Skeletal muscle satellite cell (primary cell): ENCODE measurements at regions not wholly inside any gene's neighbourhood (a gene's known extent, or its start where the extent isn't known, plus 50 kb on each side); places are given as distances from the start of the nearest gene placed in this dataset.
A peak's percentile ranks its signal among the peaks of the same experiment; 100 is the strongest.

Source experiments
- H3K27me3 ChIP-seq: 2 replicates; pipeline ENCODE4 v1.7.0; 2013; ENCODE audit warnings: low read length; ENCODE audit not compliant: control insufficient read depth, insufficient read depth
- H3K36me3 ChIP-seq: 2 replicates; pipeline ENCODE4 v1.7.0; 2013; ENCODE audit warnings: mild to moderate bottlenecking, control low read depth, low read length; ENCODE audit not compliant: insufficient read depth
- H3K4me1 ChIP-seq: 2 replicates; pipeline ENCODE4 v1.7.0; 2013; ENCODE audit warnings: low read length; ENCODE audit not compliant: control insufficient read depth, insufficient read depth
- H3K4me2 ChIP-seq: 2 replicates; pipeline ENCODE4 v1.7.0; 2013; ENCODE audit warnings: mild to moderate bottlenecking, low read length
- H3K4me3 ChIP-seq: 2 replicates; pipeline ENCODE4 v1.7.0; 2013; ENCODE audit warnings: low read length
- H3K9ac ChIP-seq: 2 replicates; pipeline ENCODE4 v1.7.0; 2013; ENCODE audit warnings: mild to moderate bottlenecking, low read depth, low read length, moderate library complexity
- H3K9me3 ChIP-seq: replicated peaks from 2 replicates; pipeline ENCODE4 v1.7.0; 2013; ENCODE audit warnings: mild to moderate bottlenecking, control low read depth, low read length

DNA sequence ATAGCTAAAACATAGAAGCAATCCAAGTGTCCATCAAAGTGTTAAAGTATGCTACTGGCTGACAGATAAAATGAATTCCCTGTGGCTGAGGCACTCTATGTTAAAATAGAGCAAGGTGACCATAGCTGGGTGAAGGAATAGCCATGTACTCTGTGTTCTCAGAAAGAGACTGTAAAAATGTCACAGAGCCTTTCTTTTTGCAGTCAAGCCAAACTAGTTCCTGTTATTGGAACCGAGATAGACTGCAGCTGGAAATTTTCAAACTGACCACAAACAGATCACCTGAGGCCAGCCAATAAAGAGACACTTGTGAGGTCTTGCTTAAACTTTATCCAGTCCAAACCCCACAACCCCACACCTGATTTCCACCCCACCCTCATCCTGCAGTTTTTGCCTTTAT lies 422.8 kb upstream of the NAALADL2 start:
- Histone ChIP-seq H3K36me3 (no peaks in the 10 kb centered on the region), H3K9me3 (no peaks in the 10 kb centered on the region), H3K27me3 (no peaks in the 10 kb centered on the region), H3K4me3 (no peak overlapping the region), H3K9ac (no peak overlapping the region), H3K4me1 (peaks cover 14% of the 10 kb centered on the region), H3K4me2 (no peak overlapping the region)

DNA sequence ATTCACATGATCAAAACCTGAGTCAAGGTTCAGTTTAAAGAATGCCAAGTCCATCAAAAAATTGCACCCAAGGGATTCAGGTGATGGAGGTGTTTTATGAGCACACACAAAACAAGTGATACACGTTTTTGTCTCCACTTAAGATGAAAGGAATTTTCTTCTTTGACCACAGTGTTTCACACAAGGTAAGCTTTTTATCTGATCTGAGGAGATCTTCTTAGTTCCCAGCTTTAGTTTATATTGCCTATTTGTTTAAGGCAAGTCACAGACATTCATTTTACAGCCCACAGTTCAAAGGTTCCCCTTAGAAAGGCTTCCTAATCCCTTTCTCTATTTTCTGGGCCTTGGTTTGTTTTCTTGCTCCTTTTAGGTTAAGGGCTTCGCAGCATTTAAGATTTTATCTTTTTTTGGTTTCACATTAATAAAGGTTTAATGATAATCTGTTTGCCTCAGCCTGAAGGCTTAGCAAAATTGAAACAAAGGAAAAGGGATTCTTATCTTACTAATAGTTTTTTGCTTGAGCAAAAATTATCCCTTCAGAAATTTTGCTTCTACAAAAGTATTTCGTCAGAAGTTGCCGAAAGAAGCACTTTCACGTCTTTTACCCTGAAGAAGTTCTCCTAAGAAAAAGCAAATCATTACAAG lies 420.5 kb upstream of the NAALADL2 start:
- peak overlapping the region; percentile 97 for H3K9ac ChIP-seq
- peak overlapping the region; percentile 86 for H3K4me2 ChIP-seq
- no peaks in the 10 kb centered on the region for H3K36me3 ChIP-seq
- peaks cover 26% of the 10 kb centered on the region for H3K4me1 ChIP-seq
- H3K27me3 ChIP-seq, result no peaks in the 10 kb centered on the region
- peak overlapping the region; percentile 63 for H3K4me3 ChIP-seq
- no peaks in the 10 kb centered on the region for H3K9me3 ChIP-seq

DNA sequence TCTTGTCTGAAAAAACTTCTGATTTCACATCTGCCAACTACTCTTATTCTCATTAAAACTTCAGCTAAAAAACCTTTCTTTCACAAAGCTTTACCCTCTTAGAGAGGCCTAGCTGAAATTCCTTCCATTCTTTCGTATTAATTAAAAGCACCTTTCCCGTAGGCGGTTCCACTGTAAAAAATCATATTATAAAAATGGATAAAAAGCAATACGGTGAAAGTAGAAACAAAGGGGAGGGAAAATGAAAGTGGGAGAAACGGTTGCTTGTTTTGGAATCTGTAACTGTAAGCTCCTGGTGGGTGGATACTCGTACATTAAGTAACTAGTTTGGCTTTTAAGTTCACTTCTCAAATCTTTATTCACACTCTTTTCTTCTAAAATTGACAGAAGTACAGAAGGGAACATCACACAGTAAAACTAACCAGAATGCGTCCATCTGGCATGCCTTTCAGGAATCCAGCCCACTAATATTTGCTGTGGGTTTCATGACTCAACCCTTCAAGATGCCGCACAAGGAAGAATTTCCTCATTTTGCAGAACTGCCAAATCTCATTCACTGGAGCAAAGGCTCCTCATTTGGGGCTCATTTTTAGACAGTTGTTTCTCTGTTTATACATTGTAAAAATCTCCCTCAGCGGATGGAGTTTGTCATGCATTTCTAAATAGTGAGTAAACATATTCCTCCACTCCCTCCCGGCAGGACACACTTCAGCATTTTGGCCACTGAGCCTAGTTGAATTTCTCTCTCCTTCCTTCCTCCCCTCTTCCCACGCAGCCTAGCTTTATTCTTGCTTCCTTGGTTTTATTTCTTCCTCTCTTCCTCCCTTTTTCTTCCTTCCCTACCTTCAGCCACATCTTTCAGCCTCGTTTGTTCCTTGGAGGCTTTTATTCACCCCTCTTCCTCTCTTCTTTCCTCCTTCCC lies 419.5 kb upstream of the NAALADL2 start:
- peaks cover 26% of the 10 kb centered on the region for H3K4me1 ChIP-seq
- H3K27me3 ChIP-seq, result no peaks in the 10 kb centered on the region
- H3K4me3 ChIP-seq, result peak overlapping the region; percentile 89
- peak overlapping the region; percentile 97 for H3K9ac ChIP-seq
- no peaks in the 10 kb centered on the region for H3K9me3 ChIP-seq
- peak overlapping the region; percentile 86 for H3K4me2 ChIP-seq
- H3K36me3 ChIP-seq, result no peaks in the 10 kb centered on the region

DNA sequence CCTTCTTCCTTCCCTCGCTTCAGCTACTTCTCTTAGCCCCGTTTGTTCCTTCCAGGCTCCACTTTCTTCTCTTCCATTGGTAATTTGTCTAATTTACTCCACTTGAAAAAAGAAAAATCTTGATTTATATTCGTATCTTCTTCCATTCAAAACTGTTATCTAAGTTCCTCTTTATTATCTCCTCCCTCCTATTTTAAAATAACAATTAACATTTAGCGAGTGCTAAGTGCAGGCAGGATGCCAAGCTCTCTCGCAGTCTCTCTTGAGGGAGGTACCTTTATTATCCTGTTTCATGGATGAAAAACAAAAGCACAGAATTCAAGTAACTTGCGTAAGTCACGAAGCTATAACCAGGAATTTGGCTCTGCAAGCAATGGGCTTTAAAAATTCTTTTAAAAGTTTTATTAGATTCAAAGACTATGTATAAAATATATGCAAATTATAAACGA lies 418.9 kb upstream of the NAALADL2 start:
- H3K4me2 ChIP-seq, result peak overlapping the region; percentile 86
- no peaks in the 10 kb centered on the region for H3K36me3 ChIP-seq
- peaks cover 26% of the 10 kb centered on the region for H3K4me1 ChIP-seq
- H3K9me3 ChIP-seq, result no peaks in the 10 kb centered on the region
- peak overlapping the region; percentile 89 for H3K4me3 ChIP-seq
- H3K9ac ChIP-seq, result peak overlapping the region; percentile 97
- no peaks in the 10 kb centered on the region for H3K27me3 ChIP-seq

DNA sequence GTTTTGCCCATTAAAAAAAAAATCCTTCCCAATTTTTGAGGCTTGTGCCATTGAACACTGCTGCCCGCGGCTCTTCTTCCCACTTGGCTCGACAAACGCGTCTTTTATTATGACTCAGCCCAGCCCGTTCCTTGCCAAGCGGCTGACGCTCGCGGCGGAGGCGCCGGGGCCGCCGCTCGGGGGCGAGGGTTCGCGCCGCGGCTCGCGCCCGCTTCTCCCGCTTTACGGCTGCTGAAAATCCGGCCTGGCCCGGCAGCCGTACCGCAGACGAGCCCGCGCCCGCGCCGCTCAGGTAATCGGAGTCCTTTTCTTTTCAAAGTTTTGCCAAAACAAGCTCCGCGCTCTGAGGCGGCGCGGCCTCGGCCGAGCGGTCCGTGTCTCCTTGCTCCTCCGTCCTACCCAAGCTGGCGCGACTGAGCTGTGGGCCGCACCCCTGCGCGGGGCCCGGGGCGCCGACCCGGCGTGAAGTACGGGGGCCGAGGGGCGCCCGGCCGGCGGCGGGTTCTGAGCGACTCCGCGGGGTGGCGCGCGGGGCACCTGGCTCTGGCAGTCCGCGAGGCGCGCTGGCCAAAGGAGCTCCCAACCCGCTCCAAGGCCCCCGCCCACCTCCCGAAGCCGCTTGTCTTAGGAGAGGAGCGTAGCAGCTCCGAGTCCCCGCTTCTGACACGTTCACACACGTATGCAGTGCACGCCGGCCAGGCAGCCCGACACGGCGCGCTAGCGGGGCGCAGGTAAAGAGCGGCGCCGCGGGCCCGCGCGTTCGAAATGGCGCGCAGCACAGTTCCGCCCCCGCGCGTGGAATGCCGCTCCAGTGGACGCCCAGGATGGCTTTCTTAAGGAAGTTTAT lies 418.2 kb upstream of the NAALADL2 start:
- peak overlapping the region; percentile 86 for H3K4me2 ChIP-seq
- no peaks in the 10 kb centered on the region for H3K36me3 ChIP-seq
- H3K4me3 ChIP-seq, result peak overlapping the region; percentile 89
- H3K27me3 ChIP-seq, result no peaks in the 10 kb centered on the region
- no peaks in the 10 kb centered on the region for H3K9me3 ChIP-seq
- H3K9ac ChIP-seq, result peak overlapping the region; percentile 97
- H3K4me1 ChIP-seq, result peaks cover 26% of the 10 kb centered on the region

DNA sequence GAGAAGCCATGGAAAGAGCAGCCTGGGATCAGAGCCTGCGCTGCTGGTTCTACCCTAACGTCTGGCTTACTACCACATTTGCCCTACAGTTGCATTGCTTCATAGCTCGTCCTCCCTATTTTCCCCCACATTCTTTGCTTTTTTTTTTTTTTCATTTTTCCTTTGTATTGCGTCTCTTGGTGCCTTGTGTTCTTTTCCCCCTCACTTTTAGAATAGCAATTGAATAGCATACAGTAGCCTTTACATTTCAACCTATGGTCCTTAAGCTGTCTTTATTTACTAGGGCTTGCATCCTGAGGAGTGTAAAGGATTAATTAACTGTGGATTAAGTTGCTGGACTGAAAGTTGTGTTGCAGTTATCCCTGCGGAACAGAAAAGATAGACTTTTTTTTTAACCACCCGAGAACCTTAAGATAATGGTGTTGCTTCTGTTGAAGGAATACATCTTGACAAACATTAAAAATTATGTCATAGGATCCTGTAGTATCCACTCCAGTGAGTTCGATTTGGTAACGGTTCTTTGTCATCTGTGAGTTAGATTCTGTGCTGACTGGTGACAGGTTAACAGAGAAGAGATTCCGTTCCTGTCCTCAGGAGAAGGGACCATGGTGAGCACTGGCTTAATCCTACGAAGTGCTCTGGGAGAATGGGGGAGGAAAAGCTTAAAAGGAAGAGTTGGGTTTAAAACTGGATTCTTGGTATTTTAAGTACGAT lies 417.4 kb upstream of the NAALADL2 start:
- peak overlapping the region; percentile 86 for H3K4me2 ChIP-seq
- H3K4me3 ChIP-seq, result peak overlapping the region; percentile 89
- H3K9ac ChIP-seq, result peak overlapping the region; percentile 97
- H3K4me1 ChIP-seq, result peaks cover 26% of the 10 kb centered on the region
- no peaks in the 10 kb centered on the region for H3K27me3 ChIP-seq
- H3K36me3 ChIP-seq, result no peaks in the 10 kb centered on the region
- H3K9me3 ChIP-seq, result no peaks in the 10 kb centered on the region

DNA sequence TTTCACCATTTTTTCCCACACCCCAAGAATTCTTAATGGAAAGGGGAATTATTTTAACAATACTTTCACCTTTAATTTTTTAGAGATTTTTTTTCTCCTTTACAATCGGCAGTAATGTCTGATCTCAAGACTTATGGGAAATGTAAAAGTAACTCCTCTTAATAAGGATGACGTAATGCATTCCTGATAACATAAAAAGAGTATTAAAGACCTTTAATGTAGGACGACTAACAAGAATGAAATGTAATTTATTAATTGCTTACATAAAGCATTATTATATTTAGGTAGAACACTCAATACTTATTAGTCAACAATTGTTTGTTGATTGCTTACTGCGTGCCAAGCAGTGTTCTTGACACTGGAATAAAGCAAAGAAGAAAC lies 416.8 kb upstream of the NAALADL2 start:
- Histone ChIP-seq H3K4me2 (peak overlapping the region; percentile 86), H3K4me1 (peaks cover 26% of the 10 kb centered on the region), H3K9me3 (no peaks in the 10 kb centered on the region), H3K36me3 (no peaks in the 10 kb centered on the region), H3K27me3 (no peaks in the 10 kb centered on the region), H3K9ac (peak overlapping the region; percentile 97), H3K4me3 (peak overlapping the region; percentile 89)

DNA sequence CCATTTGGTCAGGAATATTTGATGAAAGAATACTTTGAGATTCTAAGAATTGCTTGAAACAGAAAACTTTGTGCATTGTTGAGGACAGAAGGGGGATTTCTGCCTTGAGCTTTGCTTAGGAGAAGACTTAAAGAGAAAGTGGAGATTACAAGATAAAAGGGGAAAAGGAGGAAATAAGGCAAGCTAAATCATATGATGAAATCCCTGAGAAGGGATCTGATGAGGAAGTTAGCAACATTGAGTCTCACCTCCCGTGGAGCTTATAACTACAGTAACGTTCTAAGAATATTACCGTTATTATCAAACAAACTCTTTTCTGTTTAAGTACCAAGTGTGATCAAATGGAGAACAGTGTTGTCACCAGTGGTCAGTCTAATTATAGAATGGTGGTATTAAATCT lies 414.7 kb upstream of the NAALADL2 start:
- no peak overlapping the region for H3K4me2 ChIP-seq
- no peaks in the 10 kb centered on the region for H3K9me3 ChIP-seq
- H3K4me3 ChIP-seq, result no peak overlapping the region
- H3K27me3 ChIP-seq, result no peaks in the 10 kb centered on the region
- no peak overlapping the region for H3K9ac ChIP-seq
- H3K36me3 ChIP-seq, result no peaks in the 10 kb centered on the region
- H3K4me1 ChIP-seq, result peaks cover 15% of the 10 kb centered on the region

DNA sequence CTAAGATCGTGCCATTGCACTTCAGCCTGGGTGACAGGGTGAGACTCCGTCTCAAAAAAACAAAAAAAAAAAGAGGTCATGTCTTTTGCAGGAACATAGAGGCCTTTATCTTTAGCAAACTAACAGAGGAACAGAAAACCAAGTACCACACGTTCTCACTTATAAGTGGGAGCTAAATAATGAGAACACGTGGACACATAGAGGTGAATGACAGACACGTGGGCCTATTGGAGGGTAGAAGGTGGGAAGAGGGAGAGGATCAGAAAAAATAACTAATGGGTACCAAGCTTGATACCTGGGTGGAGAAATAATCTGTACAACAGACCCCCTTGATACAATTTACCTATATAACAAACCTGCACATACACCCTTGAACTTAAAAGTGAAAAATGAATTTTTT lies 401.4 kb upstream of the NAALADL2 start:
- Histone ChIP-seq H3K4me1 (no peaks in the 10 kb centered on the region), H3K4me2 (no peak overlapping the region), H3K36me3 (no peaks in the 10 kb centered on the region), H3K9ac (no peak overlapping the region), H3K27me3 (no peaks in the 10 kb centered on the region), H3K9me3 (no peaks in the 10 kb centered on the region), H3K4me3 (no peak overlapping the region)

DNA sequence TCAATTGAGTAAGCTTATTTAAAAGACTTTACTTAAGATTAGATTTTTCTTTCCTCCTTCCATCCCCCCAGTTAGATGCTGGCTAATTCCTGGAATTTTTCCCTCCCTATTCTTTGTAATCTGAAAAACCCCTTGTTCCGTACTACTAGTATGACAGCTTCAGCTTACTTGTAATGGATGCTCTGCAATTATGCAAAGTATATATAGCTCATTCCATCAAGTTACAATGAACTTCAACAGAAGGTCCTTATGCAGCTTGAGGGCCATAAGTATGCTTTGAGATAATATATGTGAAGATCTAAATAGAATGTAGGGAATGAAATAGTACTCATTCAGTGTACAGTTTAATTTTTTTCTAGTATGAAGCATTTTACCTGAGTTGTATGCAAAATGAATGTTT lies 398.3 kb upstream of the NAALADL2 start:
- Histone ChIP-seq H3K9me3 (no peaks in the 10 kb centered on the region), H3K9ac (no peak overlapping the region), H3K36me3 (no peaks in the 10 kb centered on the region), H3K4me3 (no peak overlapping the region), H3K4me2 (no peak overlapping the region), H3K4me1 (no peaks in the 10 kb centered on the region), H3K27me3 (no peaks in the 10 kb centered on the region)

DNA sequence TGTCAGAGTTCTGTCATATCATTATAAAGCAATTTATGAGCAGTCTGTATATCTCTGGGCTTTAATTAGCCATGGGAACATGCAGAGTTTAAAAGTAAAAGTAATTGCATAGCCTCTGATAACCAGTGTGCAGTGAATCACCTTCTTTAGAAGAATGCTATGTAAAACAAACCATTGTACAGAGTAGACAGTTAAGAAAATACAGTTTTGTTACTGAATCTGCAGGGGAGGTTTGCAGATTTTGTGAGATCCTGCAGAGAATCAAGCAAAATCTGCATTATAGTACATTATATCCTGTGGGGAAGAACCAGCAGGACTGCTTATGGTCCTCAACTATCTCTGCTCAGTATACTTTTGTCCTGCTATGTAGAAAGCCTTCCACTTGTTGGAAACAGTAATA lies 396.2 kb upstream of the NAALADL2 start:
- no peak overlapping the region for H3K9ac ChIP-seq
- no peaks in the 10 kb centered on the region for H3K9me3 ChIP-seq
- H3K27me3 ChIP-seq, result no peaks in the 10 kb centered on the region
- no peak overlapping the region for H3K4me2 ChIP-seq
- no peak overlapping the region for H3K4me3 ChIP-seq
- H3K4me1 ChIP-seq, result no peaks in the 10 kb centered on the region
- no peaks in the 10 kb centered on the region for H3K36me3 ChIP-seq
